GM11168 (cell line): ENCODE measurements at regions not wholly inside any gene's neighbourhood (a gene's known extent, or its start where the extent isn't known, plus 50 kb on each side); places are given as distances from the start of the nearest gene placed in this dataset.

Source experiments
- in situ Hi-C: fragments of 300-500 bp; cut with MboI; formaldehyde crosslinking; loops from one replicate; pipeline ENCODE4 v1.12.0; 2022; ENCODE audit warnings: low sequenced_read_pairs; ENCODE audit not compliant: unreplicated experiment

GRCh38 chr6:26296857-26297648 lies 67.9 kb upstream of the BTN3A2 start:
- in situ Hi-C loops = loop anchor here (25.0 kb wide), 1 partner anchor 840 kb away; a partner anchor contains a TSS

GRCh38 chr6:26299286-26300042 lies 65.5 kb upstream of the BTN3A2 start:
- in situ Hi-C loops = loop anchor here (25.0 kb wide), 1 partner anchor 838 kb away; a partner anchor contains a TSS

GRCh38 chr6:26300043-26300331 lies 65.0 kb upstream of the BTN3A2 start:
- in situ Hi-C loops = no loop called here

GRCh38 chr6:26300359-26300758 lies 64.6 kb upstream of the BTN3A2 start:
- in situ Hi-C loops = no loop called here

- in situ Hi-C loops = no loop called here
Measured at GRCh38 chr6:26300828-26301227, 64.2 kb upstream of the BTN3A2 start.

GRCh38 chr6:26301638-26302037 lies 63.4 kb upstream of the BTN3A2 start:
- in situ Hi-C loops = no loop called here

GRCh38 chr6:26302941-26303559 lies 61.9 kb upstream of the BTN3A2 start:
- in situ Hi-C loops = no loop called here

- in situ Hi-C loops = no loop called here
Measured at GRCh38 chr6:26304213-26304796, 60.7 kb upstream of the BTN3A2 start.

GRCh38 chr6:26304797-26305640 lies 60.0 kb upstream of the BTN3A2 start:
- in situ Hi-C loops = no loop called here

- in situ Hi-C loops = no loop called here
Measured at GRCh38 chr6:26305641-26305969, 59.4 kb upstream of the BTN3A2 start.

GRCh38 chr6:26306232-26306631 lies 58.8 kb upstream of the BTN3A2 start:
- in situ Hi-C loops = no loop called here

GRCh38 chr6:26307850-26308249 lies 57.1 kb upstream of the BTN3A2 start:
- in situ Hi-C loops = no loop called here

GRCh38 chr6:26309731-26310142 lies 55.3 kb upstream of the BTN3A2 start:
- in situ Hi-C loops = no loop called here

- in situ Hi-C loops = no loop called here
Measured at GRCh38 chr6:26311012-26311384, 54.0 kb upstream of the BTN3A2 start.

GRCh38 chr6:26311385-26312095 lies 53.5 kb upstream of the BTN3A2 start:
- in situ Hi-C loops = no loop called here

- in situ Hi-C loops = no loop called here
Measured at GRCh38 chr6:26312096-26312463, 52.9 kb upstream of the BTN3A2 start.

GRCh38 chr6:26312501-26313397 lies 52.2 kb upstream of the BTN3A2 start:
- in situ Hi-C loops = no loop called here
